ENCODE measurements at regions not wholly inside any gene's neighbourhood (a gene's known extent, or its start where the extent isn't known, plus 50 kb on each side); places are given as distances from the start of the nearest gene placed in this dataset.

DNA sequence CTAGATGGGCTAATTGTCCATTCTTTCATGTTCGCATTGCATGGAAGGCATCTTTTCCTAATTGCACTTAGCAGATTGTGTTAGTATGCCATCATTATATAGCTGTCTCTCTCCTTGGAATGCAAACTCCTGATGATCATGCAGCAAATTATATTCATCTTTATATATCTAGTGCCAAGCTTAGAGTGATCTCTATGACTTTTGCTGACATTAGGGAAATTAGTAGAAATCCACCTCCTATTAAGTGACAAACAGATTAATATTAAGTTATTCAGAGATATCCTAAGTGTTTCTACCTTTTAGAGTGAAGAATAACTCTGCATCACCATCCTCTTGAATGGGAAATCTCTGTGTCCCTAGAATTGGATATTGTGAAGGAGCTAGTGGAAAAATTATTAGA is 185.6 kb downstream of the FOXG1 start:
- Histone ChIP-seq H3K9ac (replicated peaks in 1 of 4; ENCODE audit: extremely low read depth in 1 of 4, low read depth in 3 of 4, low read length in 3 of 4) (no peak overlapping the region), H3K18ac (ENCODE audit: extremely low read depth, low read length) (no peak overlapping the region), H2AFZ (ENCODE audit: low read length) (no peak overlapping the region), H2BK15ac (ENCODE audit: low read length) (no peak overlapping the region), H3K27ac (ENCODE audit: low read depth, low read length) (no peak overlapping the region), H3K4me3 (ENCODE audit: extremely low read depth in 1 of 4, insufficient read depth in 2 of 4, low read depth in 3 of 4, low read length in 4 of 4) (no peak overlapping the region), H3K56ac (replicated peaks; ENCODE audit: insufficient read length, low read depth, low read length) (no peak overlapping the region), H3K27me3 (replicated peaks in 1 of 4; ENCODE audit: control insufficient read depth in 3 of 4, extremely low read depth in 1 of 4, insufficient read depth in 3 of 4, low read length in 3 of 4) (no peaks in the 10 kb centered on the region), H3K36me3 (ENCODE audit: control insufficient read depth in 2 of 4, insufficient read depth in 4 of 4, low read length in 3 of 4) (no peaks in the 10 kb centered on the region), H4K8ac (ENCODE audit: extremely low read depth, insufficient read depth, low read length) (no peak overlapping the region), H2BK12ac (ENCODE audit: low read depth, low read length) (no peak overlapping the region), H2BK20ac (ENCODE audit: low read length) (no peak overlapping the region), H3K23ac (ENCODE audit: insufficient read length) (no peak overlapping the region), H4K5ac (ENCODE audit: insufficient read length, low read depth, low read length) (no peak overlapping the region), H3K4me2 (ENCODE audit: insufficient read depth in 1 of 2, low read depth in 2 of 2, low read length in 2 of 2) (no peak overlapping the region), H3K79me1 (ENCODE audit: low read depth, low read length) (no peaks in the 10 kb centered on the region), H2BK5ac (ENCODE audit: low read depth, low read length) (no peak overlapping the region), H3K79me2 (ENCODE audit: control insufficient read depth in 1 of 2, insufficient read depth in 2 of 2, low read length in 2 of 2) (no peaks in the 10 kb centered on the region), H3K9me3 (ENCODE audit: insufficient read depth in 2 of 2, low read depth in 1 of 2, low read length in 1 of 2) (no peaks in the 10 kb centered on the region), H3K23me2 (ENCODE audit: low read depth, low read length) (no peaks in the 10 kb centered on the region), H4K91ac (replicated peaks; ENCODE audit: insufficient read length, low read length) (no peak overlapping the region), H3K4me1 (replicated peaks in 1 of 4; ENCODE audit: control insufficient read depth in 3 of 4, insufficient read depth in 4 of 4, low read length in 3 of 4) (no peaks in the 10 kb centered on the region), H3K4ac (replicated peaks; ENCODE audit: insufficient read length, low read depth, low read length) (no peak overlapping the region), H4K20me1 (replicated peaks in 1 of 2; ENCODE audit: control insufficient read depth in 1 of 2, insufficient read depth in 2 of 2, low read length in 2 of 2) (no peaks in the 10 kb centered on the region), H2BK120ac (replicated peaks; ENCODE audit: low read depth, low read length) (no peak overlapping the region), H2AK5ac (ENCODE audit: low read depth, low read length) (no peak overlapping the region), H3K14ac (ENCODE audit: insufficient read length) (no peak overlapping the region)
- DNase-seq (ENCODE audit: low read depth in 1 of 2, low spot score in 2 of 2): no peak
- no peak for FAIRE-seq
- TF ChIP-seq POLR2A (IDR thresholded peaks at IDR 0.05; ENCODE audit: control extremely low read depth in 1 of 2, low read depth in 2 of 2, low read length in 2 of 2): no peak
- no peak for TF ChIP-seq RAD21 (IDR thresholded peaks at IDR 0.05 in 1 of 2, conservative IDR thresholded peaks at IDR 0.05 in 1 of 2; ENCODE audit: low read depth in 2 of 2, low read length in 2 of 2)
- TF ChIP-seq CHD2 (IDR thresholded peaks at IDR 0.05; ENCODE audit: low read length): no peak
- TF ChIP-seq CTCF (IDR thresholded peaks at IDR 0.05; ENCODE audit: control extremely low read depth in 1 of 3, insufficient read depth in 1 of 3, low read depth in 1 of 3, low read length in 3 of 3): no peak
- TF ChIP-seq MAX (IDR thresholded peaks at IDR 0.05): no peak
- TF ChIP-seq NRF1 (IDR thresholded peaks at IDR 0.05; ENCODE audit: low read depth, low read length): no peak
- TF ChIP-seq TAF7 (optimal IDR thresholded peaks at IDR 0.05; ENCODE audit: borderline replicate concordance, low read depth, low read length): no peak
- TF ChIP-seq CTBP2 (IDR thresholded peaks at IDR 0.05; ENCODE audit: borderline replicate concordance, insufficient read depth, insufficient read length, low read length): no peak
- TF ChIP-seq, protein P1, sequence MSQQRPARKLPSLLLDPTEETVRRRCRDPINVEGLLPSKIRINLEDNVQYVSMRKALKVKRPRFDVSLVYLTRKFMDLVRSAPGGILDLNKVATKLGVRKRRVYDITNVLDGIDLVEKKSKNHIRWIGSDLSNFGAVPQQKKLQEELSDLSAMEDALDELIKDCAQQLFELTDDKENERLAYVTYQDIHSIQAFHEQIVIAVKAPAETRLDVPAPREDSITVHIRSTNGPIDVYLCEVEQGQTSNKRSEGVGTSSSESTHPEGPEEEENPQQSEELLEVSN (IDR thresholded peaks at IDR 0.05): no peak
- TF ChIP-seq JUND (IDR thresholded peaks at IDR 0.05; ENCODE audit: low read length): no peak
- no peak for TF ChIP-seq SAP30 (IDR thresholded peaks at IDR 0.05; ENCODE audit: insufficient read depth, insufficient replicate concordance, low read length)
- POLR2A ChIA-PET (ENCODE audit: partially characterized antibody): no interaction called here
- WGBS, 2 experiments (ENCODE audit: extremely low coverage in 1 of 2, insufficient coverage in 1 of 2, insufficient read length in 1 of 2, insufficient replicate concordance in 2 of 2, low coverage in 1 of 2, low lambda C conversion rate in 2 of 2, missing lambda C conversion rate in 1 of 2): 86% methylated on average over 1 of the region's 1 CpG; no CpG with 5 or more reads in 1 of the 2 experiments
- CTCF ChIA-PET (ENCODE audit: partially characterized antibody): no interaction called here
